Cardiac muscle cell (in vitro differentiated cells and primary cell): ENCODE measurements at regions not wholly inside any gene's neighbourhood (a gene's known extent, or its start where the extent isn't known, plus 50 kb on each side); places are given as distances from the start of the nearest gene placed in this dataset.

ENCODE experiments used
- DNase-seq, 2 donors: peaks; one replicate each; pipeline versions ENCODE4 v3.0.0 to v3.0.0-alpha.2; 2010 to 2017; ENCODE audit warnings: low read depth in 1 of 2, low spot score in 1 of 2
- H3K27ac ChIP-seq: fragments of 200-600 bp; sonication (generic); 2 replicates; pipeline ENCODE4 v1.5.1; 2016
- H3K27me3 ChIP-seq: fragments of 200-600 bp; sonication (generic); 2 replicates; pipeline ENCODE4 v1.6.0; 2016; ENCODE audit warnings: control low read depth
- H3K36me3 ChIP-seq: fragments of 200-600 bp; sonication (generic); 2 replicates; pipeline ENCODE4 v1.5.1; 2016; ENCODE audit warnings: control low read depth
- H3K4me1 ChIP-seq: fragments of 200-600 bp; sonication (generic); 2 replicates; pipeline ENCODE4 v1.8.1; 2017; ENCODE audit warnings: low read depth, mild to moderate bottlenecking, mixed run types
- H3K4me3 ChIP-seq: fragments of 200-600 bp; sonication (generic); 2 replicates; pipeline ENCODE4 v1.5.1; 2016; ENCODE audit warnings: mild to moderate bottlenecking
- H3K9me3 ChIP-seq: fragments of 200-600 bp; sonication (generic); 2 replicates; pipeline ENCODE4 v1.5.1; 2017; ENCODE audit warnings: low read depth, mild to moderate bottlenecking, control low read depth
- TF ChIP-seq, protein P1 (sequence below): IDR thresholded peaks from 2 replicates; pipeline ENCODE4 v1.5.1; 2012; ENCODE audit warnings: low read depth, mild to moderate bottlenecking, low read length

- Histone ChIP-seq H3K27ac (no peak overlapping the region), H3K9me3 (no peaks in the 10 kb centered on the region), H3K27me3 (peaks cover 56% of the 10 kb centered on the region), H3K4me3 (peak overlapping the region; percentile 62), H3K4me1 (peaks cover 4% of the 10 kb centered on the region), H3K36me3 (no peaks in the 10 kb centered on the region)
- DNase-seq, result no peak
- TF ChIP-seq, protein P1, sequence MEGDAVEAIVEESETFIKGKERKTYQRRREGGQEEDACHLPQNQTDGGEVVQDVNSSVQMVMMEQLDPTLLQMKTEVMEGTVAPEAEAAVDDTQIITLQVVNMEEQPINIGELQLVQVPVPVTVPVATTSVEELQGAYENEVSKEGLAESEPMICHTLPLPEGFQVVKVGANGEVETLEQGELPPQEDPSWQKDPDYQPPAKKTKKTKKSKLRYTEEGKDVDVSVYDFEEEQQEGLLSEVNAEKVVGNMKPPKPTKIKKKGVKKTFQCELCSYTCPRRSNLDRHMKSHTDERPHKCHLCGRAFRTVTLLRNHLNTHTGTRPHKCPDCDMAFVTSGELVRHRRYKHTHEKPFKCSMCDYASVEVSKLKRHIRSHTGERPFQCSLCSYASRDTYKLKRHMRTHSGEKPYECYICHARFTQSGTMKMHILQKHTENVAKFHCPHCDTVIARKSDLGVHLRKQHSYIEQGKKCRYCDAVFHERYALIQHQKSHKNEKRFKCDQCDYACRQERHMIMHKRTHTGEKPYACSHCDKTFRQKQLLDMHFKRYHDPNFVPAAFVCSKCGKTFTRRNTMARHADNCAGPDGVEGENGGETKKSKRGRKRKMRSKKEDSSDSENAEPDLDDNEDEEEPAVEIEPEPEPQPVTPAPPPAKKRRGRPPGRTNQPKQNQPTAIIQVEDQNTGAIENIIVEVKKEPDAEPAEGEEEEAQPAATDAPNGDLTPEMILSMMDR, result no peak
Measured at GRCh38 chr11:123357353-123357989, 72.6 kb upstream of the GRAMD1B start.

DNA sequence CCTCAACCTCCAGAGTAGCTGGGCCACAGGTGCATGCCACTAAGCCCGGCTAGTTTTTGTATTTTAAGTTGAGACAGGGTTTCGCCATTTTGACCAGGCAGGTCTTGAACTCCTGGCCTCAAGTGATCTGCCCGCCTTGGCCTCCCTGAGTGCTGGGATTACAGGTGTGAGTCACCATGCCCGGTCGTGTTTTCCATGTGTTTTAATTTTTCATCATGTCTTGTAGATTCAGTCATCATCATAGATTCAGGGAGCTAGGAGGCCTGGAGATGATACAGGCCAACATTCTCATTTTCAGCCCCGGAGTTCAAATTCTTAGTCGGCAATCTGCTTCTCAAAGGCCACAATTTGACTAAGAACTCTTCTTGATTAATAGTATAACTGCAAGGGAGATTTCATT lies 73.5 kb upstream of the GRAMD1B start:
- H3K27me3 ChIP-seq, result peaks cover 50% of the 10 kb centered on the region
- TF ChIP-seq, protein P1, result no peak

GRCh38 chr11:123354371-123354975 lies 75.6 kb upstream of the GRAMD1B start:
- TF ChIP-seq, protein P1, result no peak
- H3K4me1 ChIP-seq, result no peaks in the 10 kb centered on the region

More for the DNA sequence above, 73.5 kb upstream of the GRAMD1B start:
- Histone ChIP-seq H3K9me3 (no peaks in the 10 kb centered on the region), H3K4me1 (no peaks in the 10 kb centered on the region), H3K27ac (no peak overlapping the region), H3K36me3 (no peaks in the 10 kb centered on the region), H3K4me3 (no peak overlapping the region)
- DNase-seq, result no peak

GRCh38 chr11:123351375-123351774 lies 78.7 kb upstream of the GRAMD1B start:
- H3K36me3 ChIP-seq, result no peaks in the 10 kb centered on the region
- no peak overlapping the region for H3K27ac ChIP-seq
- no peaks in the 10 kb centered on the region for H3K4me1 ChIP-seq
- no peaks in the 10 kb centered on the region for H3K9me3 ChIP-seq
- TF ChIP-seq, protein P1, result no peak
- no peak overlapping the region for H3K4me3 ChIP-seq
- peaks cover 4% of the 10 kb centered on the region for H3K27me3 ChIP-seq
- peak in 1 of 2 donors; percentile 44 for DNase-seq

More at GRCh38 chr11:123354371-123354975, 75.6 kb upstream of the GRAMD1B start:
- H3K27me3 ChIP-seq, result peaks cover 32% of the 10 kb centered on the region
- H3K27ac ChIP-seq, result no peak overlapping the region
- H3K9me3 ChIP-seq, result no peaks in the 10 kb centered on the region
- no peaks in the 10 kb centered on the region for H3K36me3 ChIP-seq
- no peak for DNase-seq
- H3K4me3 ChIP-seq, result no peak overlapping the region

DNA sequence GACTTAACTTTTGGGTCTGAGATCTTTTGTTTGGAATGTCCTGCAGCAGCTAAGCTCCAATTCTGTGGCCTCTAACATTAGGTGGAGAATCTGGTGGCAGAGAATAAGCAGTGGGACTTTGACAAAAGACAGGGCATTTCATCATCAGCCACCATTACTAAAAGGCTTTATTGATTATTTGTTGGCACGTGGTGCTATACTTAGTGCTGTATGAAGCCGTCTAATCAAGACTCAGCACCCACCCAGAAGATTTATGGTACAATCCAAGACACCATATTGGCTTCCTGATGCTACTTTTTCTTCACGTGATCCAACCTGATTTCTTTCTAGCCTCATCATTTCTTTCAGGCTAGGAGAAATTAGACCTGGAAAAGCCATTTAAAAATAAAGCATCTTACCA lies 80.7 kb upstream of the GRAMD1B start:
- peaks cover 3% of the 10 kb centered on the region for H3K27me3 ChIP-seq
- H3K4me1 ChIP-seq, result no peaks in the 10 kb centered on the region
- no peak overlapping the region for H3K4me3 ChIP-seq
- H3K9me3 ChIP-seq, result no peaks in the 10 kb centered on the region
- no peak overlapping the region for H3K27ac ChIP-seq
- TF ChIP-seq, protein P1, result no peak
- no peaks in the 10 kb centered on the region for H3K36me3 ChIP-seq
- DNase-seq, result no peak
